Type B pancreatic cell (in vitro differentiated cells): ENCODE measurements at regions not wholly inside any gene's neighbourhood (a gene's known extent, or its start where the extent isn't known, plus 50 kb on each side); places are given as distances from the start of the nearest gene placed in this dataset.

Source experiments
- DNase-seq: peaks from one replicate; pipeline ENCODE4 v3.0.0; 2021; ENCODE audit warnings: mixed read lengths; ENCODE audit not compliant: unreplicated experiment; ENCODE audit errors: extremely low spot score
- H3K27ac Mint-ChIP-seq: 2 replicates; pipeline ENCODE4 v1.8.0; 2021; ENCODE audit warnings: mild to moderate bottlenecking, mixed read lengths
- H3K27me3 Mint-ChIP-seq: 2 replicates; pipeline ENCODE4 v1.8.0; 2021; ENCODE audit warnings: mixed read lengths
- H3K36me3 Mint-ChIP-seq: 2 replicates; pipeline ENCODE4 v1.8.0; 2021; ENCODE audit warnings: mixed read lengths
- H3K4me1 Mint-ChIP-seq: one replicate; pipeline ENCODE4 v1.8.0; 2021; ENCODE audit warnings: mixed read lengths; ENCODE audit not compliant: unreplicated experiment
- H3K4me3 Mint-ChIP-seq: 2 replicates; pipeline ENCODE4 v1.8.0; 2021; ENCODE audit warnings: mild to moderate bottlenecking, mixed read lengths
- H3K9me3 Mint-ChIP-seq: 2 replicates; pipeline ENCODE4 v1.8.0; 2021; ENCODE audit warnings: mixed read lengths
- CTCF ChIP-seq: fragments of 200-600 bp; sonication (generic); conservative IDR thresholded peaks from 2 replicates; pipeline ENCODE4 v1.5.0; 2021; ENCODE audit warnings: antibody characterized with exemption, mild to moderate bottlenecking

GRCh38 chr10:55491712-55492111 is 690.7 kb upstream of the PCDH15 start:
- Mint-ChIP-seq H3K4me1 (no peaks in the 10 kb centered on the region), H3K4me3 (no peak overlapping the region), H3K27me3 (no peaks in the 10 kb centered on the region), H3K9me3 (no peaks in the 10 kb centered on the region), H3K36me3 (no peaks in the 10 kb centered on the region), H3K27ac (no peak overlapping the region)
- DNase-seq = no peak
- TF ChIP-seq CTCF = no peak

- H3K4me1 Mint-ChIP-seq = no peaks in the 10 kb centered on the region
- no peaks in the 10 kb centered on the region for H3K36me3 Mint-ChIP-seq
- no peaks in the 10 kb centered on the region for H3K9me3 Mint-ChIP-seq
- H3K27me3 Mint-ChIP-seq = no peaks in the 10 kb centered on the region
- TF ChIP-seq CTCF = no peak
- no peak overlapping the region for H3K27ac Mint-ChIP-seq
- H3K4me3 Mint-ChIP-seq = no peak overlapping the region
- DNase-seq = no peak
Measured at GRCh38 chr10:55485827-55486226, 684.8 kb upstream of the PCDH15 start.

GRCh38 chr10:55476129-55476528 is 675.1 kb upstream of the PCDH15 start:
- no peaks in the 10 kb centered on the region for H3K36me3 Mint-ChIP-seq
- no peak for DNase-seq
- no peaks in the 10 kb centered on the region for H3K9me3 Mint-ChIP-seq
- no peak overlapping the region for H3K27ac Mint-ChIP-seq
- H3K4me3 Mint-ChIP-seq = no peak overlapping the region
- H3K4me1 Mint-ChIP-seq = no peaks in the 10 kb centered on the region
- H3K27me3 Mint-ChIP-seq = no peaks in the 10 kb centered on the region
- TF ChIP-seq CTCF = no peak

GRCh38 chr10:55474258-55474657 is 673.2 kb upstream of the PCDH15 start:
- Mint-ChIP-seq H3K4me3 (no peak overlapping the region), H3K4me1 (no peaks in the 10 kb centered on the region), H3K27me3 (no peaks in the 10 kb centered on the region), H3K9me3 (no peaks in the 10 kb centered on the region), H3K27ac (no peak overlapping the region), H3K36me3 (no peaks in the 10 kb centered on the region)
- no peak for DNase-seq
- no peak for TF ChIP-seq CTCF

- no peak for TF ChIP-seq CTCF
- Mint-ChIP-seq H3K27ac (no peak overlapping the region), H3K4me3 (no peak overlapping the region), H3K4me1 (peaks cover 3% of the 10 kb centered on the region), H3K9me3 (no peaks in the 10 kb centered on the region), H3K27me3 (no peaks in the 10 kb centered on the region), H3K36me3 (no peaks in the 10 kb centered on the region)
- DNase-seq = no peak
Measured at GRCh38 chr10:55470840-55471239, 669.8 kb upstream of the PCDH15 start.
